CD8-positive, alpha-beta memory T cell (primary cell): ENCODE measurements at regions not wholly inside any gene's neighbourhood (a gene's known extent, or its start where the extent isn't known, plus 50 kb on each side); places are given as distances from the start of the nearest gene placed in this dataset.

Experiments used
- CTCF ChIA-PET: fragments of 350-600 bp; sonication (Branson Sonifier 250); formaldehyde crosslinking; loops from one replicate; lab custom pipeline; 2021; ENCODE audit warnings: antibody characterized with exemption; lab: Charles Lee
- POLR2A ChIA-PET: fragments of 350-600 bp; sonication (Branson Sonifier 250); formaldehyde crosslinking; loops from one replicate; lab custom pipeline; 2021; ENCODE audit warnings: antibody characterized with exemption; lab: Charles Lee
- DNase-seq, 5 donors: peaks; one replicate each; pipeline versions ENCODE4 v3.0.0 to v3.0.0-alpha.2; 2020 to 2022; ENCODE audit warnings: mixed read lengths in 1 of 5
- H3K27ac ChIP-seq: one replicate; pipeline ENCODE4 v1.7.0; 2013; ENCODE audit warnings: low read depth, mild to moderate bottlenecking, low read length, moderate library complexity
- H3K27me3 ChIP-seq: 2 replicates; pipeline ENCODE4 v1.7.0; 2013; ENCODE audit warnings: low read length, mild to moderate bottlenecking; ENCODE audit not compliant: insufficient read depth, poor library complexity, severe bottlenecking
- H3K36me3 ChIP-seq: 2 replicates; pipeline ENCODE4 v1.7.0; 2013; ENCODE audit warnings: mild to moderate bottlenecking, low read length, moderate library complexity; ENCODE audit not compliant: insufficient read depth
- H3K4me1 ChIP-seq: 2 replicates; pipeline ENCODE4 v1.7.0; 2013; ENCODE audit warnings: mild to moderate bottlenecking, low read length, moderate library complexity; ENCODE audit not compliant: insufficient read depth
- H3K4me3 ChIP-seq: 2 replicates; pipeline ENCODE4 v1.7.0; 2013; ENCODE audit warnings: mild to moderate bottlenecking, low read length
- H3K9me3 ChIP-seq: 2 replicates; pipeline ENCODE4 v1.7.0; 2013; ENCODE audit warnings: mild to moderate bottlenecking, low read length
- H3K27ac Mint-ChIP-seq, 8 donors: one replicate each; pipeline ENCODE4 v1.8.0; 2020 to 2021; ENCODE audit warnings: mixed read lengths in 8 of 8, mild to moderate bottlenecking in 6 of 8, inconsistent platforms in 3 of 8, moderate library complexity in 3 of 8
- H3K27me3 Mint-ChIP-seq, 2 donors: one replicate each; pipeline ENCODE4 v1.8.0; 2020 to 2021; ENCODE audit warnings: mixed read lengths in 2 of 2, mild to moderate bottlenecking in 1 of 2, moderate library complexity in 1 of 2
- H3K36me3 Mint-ChIP-seq, 3 donors: one replicate each; pipeline ENCODE4 v1.8.0; 2020 to 2021; ENCODE audit warnings: mixed read lengths in 3 of 3, inconsistent platforms in 1 of 3, mild to moderate bottlenecking in 1 of 3
- H3K4me1 Mint-ChIP-seq, 3 donors: one replicate each; pipeline ENCODE4 v1.8.0; 2020 to 2021; ENCODE audit warnings: mixed read lengths in 3 of 3, inconsistent platforms in 1 of 3, mild to moderate bottlenecking in 1 of 3
- H3K4me3 Mint-ChIP-seq, 7 donors: one replicate each; pipeline ENCODE4 v1.8.0; 2020 to 2021; ENCODE audit warnings: mixed read lengths in 7 of 7, mild to moderate bottlenecking in 6 of 7, moderate library complexity in 4 of 7, inconsistent platforms in 2 of 7
- H3K9me3 Mint-ChIP-seq, 5 donors: one replicate each; pipeline ENCODE4 v1.8.0; 2020 to 2022; ENCODE audit warnings: mixed read lengths in 5 of 5, mild to moderate bottlenecking in 3 of 5, moderate library complexity in 2 of 5, inconsistent platforms in 1 of 5

GRCh38 chr4:136805617-136806016 is 726.7 kb downstream of the PCDH18 start:
- Mint-ChIP-seq H3K4me1 (no peaks in the 10 kb centered on the region), H3K36me3 (no peaks in the 10 kb centered on the region), H3K4me3 (no peak overlapping the region), H3K27ac (no peak overlapping the region), H3K9me3 (peaks cover 0 to 10% (median 6%) of the 10 kb centered on the region in 5 donors), H3K27me3 (no peaks in the 10 kb centered on the region)
- no peak for DNase-seq
- Histone ChIP-seq H3K27me3 (no peaks in the 10 kb centered on the region), H3K27ac (no peak overlapping the region), H3K9me3 (no peaks in the 10 kb centered on the region), H3K4me3 (no peak overlapping the region), H3K4me1 (no peaks in the 10 kb centered on the region), H3K36me3 (no peaks in the 10 kb centered on the region)
- CTCF ChIA-PET: no interaction called here
- POLR2A ChIA-PET: no interaction called here

GRCh38 chr4:136803433-136803832 is 728.9 kb downstream of the PCDH18 start:
- H3K27me3 ChIP-seq: no peaks in the 10 kb centered on the region

DNA sequence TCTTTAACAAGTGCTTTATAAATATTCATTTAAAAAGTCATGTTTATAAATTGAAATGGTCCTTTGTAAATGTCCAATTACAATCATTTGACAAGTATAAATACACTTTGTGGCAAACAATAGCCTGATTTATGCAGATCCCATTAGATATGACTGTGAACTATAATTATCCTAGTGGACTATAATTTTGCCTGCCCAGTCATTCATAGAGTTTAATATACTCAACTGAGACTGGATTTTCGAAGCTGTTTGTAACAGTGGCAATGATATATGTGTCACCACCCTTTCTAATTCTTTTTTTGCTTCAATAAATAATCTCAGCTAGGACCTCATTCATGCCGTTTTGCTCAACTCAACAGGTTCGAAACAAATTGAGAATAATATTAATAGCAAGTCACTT is 732.0 kb downstream of the PCDH18 start:
- Histone ChIP-seq H3K27ac (no peak overlapping the region), H3K36me3 (no peaks in the 10 kb centered on the region), H3K27me3 (no peaks in the 10 kb centered on the region), H3K4me3 (no peak overlapping the region), H3K9me3 (no peaks in the 10 kb centered on the region), H3K4me1 (no peaks in the 10 kb centered on the region)
- H3K4me1 Mint-ChIP-seq: no peaks in the 10 kb centered on the region
- H3K36me3 Mint-ChIP-seq: no peaks in the 10 kb centered on the region
- ChIA-PET POLR2A (no interaction called here), CTCF (no interaction called here)
- H3K4me3 Mint-ChIP-seq: no peak overlapping the region
- peaks cover 0 to 9% (median 4%) of the 10 kb centered on the region in 5 donors for H3K9me3 Mint-ChIP-seq
- DNase-seq: no peak
- no peaks in the 10 kb centered on the region for H3K27me3 Mint-ChIP-seq
- no peak overlapping the region for H3K27ac Mint-ChIP-seq

More at GRCh38 chr4:136803433-136803832, 728.9 kb downstream of the PCDH18 start:
- Histone ChIP-seq H3K4me1 (no peaks in the 10 kb centered on the region), H3K9me3 (no peaks in the 10 kb centered on the region), H3K4me3 (no peak overlapping the region), H3K27ac (no peak overlapping the region), H3K36me3 (no peaks in the 10 kb centered on the region)
- no peaks in the 10 kb centered on the region for H3K27me3 Mint-ChIP-seq
- no peak for DNase-seq
- no peak overlapping the region for H3K4me3 Mint-ChIP-seq
- H3K36me3 Mint-ChIP-seq: no peaks in the 10 kb centered on the region
- no peaks in the 10 kb centered on the region for H3K4me1 Mint-ChIP-seq
- peaks cover 0 to 12% (median 6%) of the 10 kb centered on the region in 5 donors for H3K9me3 Mint-ChIP-seq
- CTCF ChIA-PET: no interaction called here
- no peak overlapping the region for H3K27ac Mint-ChIP-seq
- POLR2A ChIA-PET: no interaction called here

DNA sequence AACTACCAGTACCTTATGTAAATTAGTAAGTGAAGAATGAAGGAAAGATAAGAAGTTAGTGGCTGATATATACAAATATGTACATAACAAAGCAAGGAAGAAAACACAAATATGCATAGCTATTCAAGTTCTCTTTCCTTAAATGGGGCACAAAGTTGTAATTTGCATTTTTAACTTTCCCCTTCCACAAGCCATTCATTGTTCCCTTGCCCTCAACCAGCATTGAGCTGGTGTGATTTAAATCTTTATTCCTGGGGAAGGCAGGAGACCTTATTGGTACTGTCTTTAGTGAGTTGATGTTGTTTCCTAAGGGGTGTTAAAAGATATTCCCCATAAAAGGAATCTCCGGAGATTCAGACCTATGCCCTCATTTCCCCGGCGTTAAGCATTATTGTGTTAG is 735.3 kb downstream of the PCDH18 start:
- DNase-seq: no peak
- CTCF ChIA-PET: no interaction called here
- Histone ChIP-seq H3K9me3 (no peaks in the 10 kb centered on the region), H3K4me1 (no peaks in the 10 kb centered on the region), H3K4me3 (no peak overlapping the region), H3K27me3 (no peaks in the 10 kb centered on the region), H3K27ac (no peak overlapping the region), H3K36me3 (no peaks in the 10 kb centered on the region)
- H3K9me3 Mint-ChIP-seq: peaks cover 0 to 9% (median 0%) of the 10 kb centered on the region in 5 donors
- no peaks in the 10 kb centered on the region for H3K36me3 Mint-ChIP-seq
- POLR2A ChIA-PET: no interaction called here
- H3K27ac Mint-ChIP-seq: no peak overlapping the region
- no peaks in the 10 kb centered on the region for H3K27me3 Mint-ChIP-seq
- H3K4me3 Mint-ChIP-seq: no peak overlapping the region
- H3K4me1 Mint-ChIP-seq: no peaks in the 10 kb centered on the region

DNA sequence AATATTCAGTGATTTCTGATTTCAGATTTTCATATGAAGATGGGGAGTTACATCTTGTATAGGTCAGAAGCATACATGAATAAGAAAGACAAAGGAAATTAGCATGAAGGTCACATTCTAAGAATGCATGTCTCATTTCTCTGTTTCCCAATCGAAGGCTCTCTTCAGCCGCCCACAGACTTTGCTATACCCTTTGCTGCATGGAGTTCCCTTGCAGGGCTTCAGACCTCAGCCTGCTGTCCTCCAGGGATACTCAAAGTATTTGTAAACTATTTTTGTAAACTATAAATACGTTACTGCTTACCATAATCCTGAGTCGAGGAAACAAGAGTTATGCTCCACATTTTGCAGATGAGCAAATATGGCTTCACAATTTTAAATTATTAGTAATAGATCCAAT is 738.4 kb downstream of the PCDH18 start:
- DNase-seq: no peak
- Histone ChIP-seq H3K9me3 (no peaks in the 10 kb centered on the region), H3K27me3 (no peaks in the 10 kb centered on the region), H3K4me3 (no peak overlapping the region), H3K36me3 (no peaks in the 10 kb centered on the region), H3K27ac (no peak overlapping the region), H3K4me1 (no peaks in the 10 kb centered on the region)
- Mint-ChIP-seq H3K4me3 (no peak overlapping the region), H3K27ac (no peak overlapping the region), H3K36me3 (no peaks in the 10 kb centered on the region), H3K9me3 (peaks cover 0 to 5% (median 1%) of the 10 kb centered on the region in 5 donors), H3K4me1 (no peaks in the 10 kb centered on the region), H3K27me3 (no peaks in the 10 kb centered on the region)
- CTCF ChIA-PET: no interaction called here
- POLR2A ChIA-PET: no interaction called here

DNA sequence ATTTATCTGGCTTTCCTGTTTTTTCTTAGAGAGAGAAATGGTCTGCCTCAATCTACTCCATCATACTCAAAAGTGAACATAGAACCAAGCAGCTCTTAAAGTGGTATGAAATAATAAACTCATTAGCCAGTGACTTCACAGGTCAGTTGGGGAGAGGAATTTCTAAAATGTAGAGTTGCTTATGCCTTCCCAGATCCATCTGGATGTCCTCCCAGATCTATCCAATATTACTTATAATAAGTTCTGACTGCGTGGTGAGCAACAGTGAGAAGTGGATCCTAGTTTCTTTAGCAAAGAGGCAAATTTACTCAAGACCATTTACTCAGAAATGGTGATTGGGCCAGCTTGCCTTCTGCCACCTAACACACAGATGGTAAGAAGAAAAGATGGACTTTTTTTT is 748.0 kb downstream of the PCDH18 start:
- Histone ChIP-seq H3K9me3 (no peaks in the 10 kb centered on the region), H3K27me3 (no peaks in the 10 kb centered on the region), H3K36me3 (no peaks in the 10 kb centered on the region), H3K4me1 (no peaks in the 10 kb centered on the region), H3K27ac (no peak overlapping the region), H3K4me3 (no peak overlapping the region)
- DNase-seq: no peak
- ChIA-PET CTCF (no interaction called here), POLR2A (no interaction called here)
- no peaks in the 10 kb centered on the region for H3K36me3 Mint-ChIP-seq
- H3K27ac Mint-ChIP-seq: no peak overlapping the region
- H3K4me1 Mint-ChIP-seq: no peaks in the 10 kb centered on the region
- H3K4me3 Mint-ChIP-seq: no peak overlapping the region
- H3K27me3 Mint-ChIP-seq: peaks cover 0 to 2% of the 10 kb centered on the region in 2 donors
- H3K9me3 Mint-ChIP-seq: peaks cover 3 to 9% (median 9%) of the 10 kb centered on the region in 5 donors

DNA sequence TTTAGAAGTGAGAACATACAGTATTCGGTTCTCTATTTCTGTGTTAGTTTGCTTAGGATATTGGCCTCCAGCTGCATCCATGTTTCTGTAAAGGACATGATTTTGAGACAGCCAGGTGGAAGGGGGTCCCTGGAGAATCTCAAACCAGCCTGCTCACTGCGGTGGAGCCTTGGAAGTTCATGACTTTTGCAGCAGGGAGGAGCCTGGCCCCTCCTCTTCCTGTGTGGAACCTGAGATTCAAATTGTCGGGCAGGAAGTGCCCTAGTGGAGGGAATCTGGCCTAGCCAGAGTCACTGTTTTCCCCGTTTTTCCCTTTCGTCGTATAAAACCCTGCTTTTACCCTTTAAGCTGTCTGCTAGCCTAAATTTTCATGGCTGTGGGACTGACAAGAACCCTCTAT is 762.6 kb downstream of the PCDH18 start:
- Mint-ChIP-seq H3K36me3 (no peaks in the 10 kb centered on the region), H3K4me3 (no peak overlapping the region), H3K27me3 (no peaks in the 10 kb centered on the region), H3K27ac (no peak overlapping the region), H3K4me1 (no peaks in the 10 kb centered on the region), H3K9me3 (peaks cover 0 to 18% (median 4%) of the 10 kb centered on the region in 5 donors)
- no peaks in the 10 kb centered on the region for H3K27me3 ChIP-seq
- H3K36me3 ChIP-seq: no peaks in the 10 kb centered on the region
- no peaks in the 10 kb centered on the region for H3K9me3 ChIP-seq
- no peak overlapping the region for H3K4me3 ChIP-seq
- CTCF ChIA-PET: no interaction called here
- H3K27ac ChIP-seq: no peak overlapping the region
- POLR2A ChIA-PET: no interaction called here
- no peaks in the 10 kb centered on the region for H3K4me1 ChIP-seq
- no peak for DNase-seq

DNA sequence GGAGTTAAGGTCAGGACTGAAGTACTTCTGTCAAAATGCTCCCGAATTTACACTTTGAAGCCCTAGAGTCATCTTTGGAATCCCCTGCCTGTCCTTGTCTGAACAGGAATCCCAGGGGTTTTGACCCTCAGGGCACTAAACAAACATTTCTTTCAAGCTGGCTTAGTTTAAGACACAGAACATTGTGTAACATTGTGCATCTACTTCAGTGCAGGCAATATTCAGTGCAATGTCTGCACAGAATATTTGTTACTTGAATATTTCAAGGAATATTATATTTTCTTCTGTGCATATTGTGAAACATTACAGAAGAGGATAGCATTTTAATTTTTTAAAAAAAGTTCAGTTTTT is 763.4 kb downstream of the PCDH18 start:
- Histone ChIP-seq H3K36me3 (no peaks in the 10 kb centered on the region), H3K27me3 (no peaks in the 10 kb centered on the region), H3K4me1 (no peaks in the 10 kb centered on the region), H3K27ac (no peak overlapping the region), H3K9me3 (no peaks in the 10 kb centered on the region), H3K4me3 (no peak overlapping the region)
- CTCF ChIA-PET: no interaction called here
- H3K4me1 Mint-ChIP-seq: no peaks in the 10 kb centered on the region
- POLR2A ChIA-PET: no interaction called here
- H3K4me3 Mint-ChIP-seq: no peak overlapping the region
- H3K27ac Mint-ChIP-seq: no peak overlapping the region
- peaks cover 0 to 13% (median 4%) of the 10 kb centered on the region in 5 donors for H3K9me3 Mint-ChIP-seq
- no peaks in the 10 kb centered on the region for H3K27me3 Mint-ChIP-seq
- DNase-seq: no peak
- H3K36me3 Mint-ChIP-seq: no peaks in the 10 kb centered on the region
